Right renal pelvis (tissue), 4 donors: ENCODE measurements at regions not wholly inside any gene's neighbourhood (a gene's known extent, or its start where the extent isn't known, plus 50 kb on each side); places are given as distances from the start of the nearest gene placed in this dataset.

Experiments used
- DNase-seq, 4 donors: peaks; one replicate each; pipeline ENCODE4 v3.0.0-alpha.2; 2013; ENCODE audit warnings: low read depth in 4 of 4, low spot score in 3 of 4, missing footprints in 1 of 4

DNA sequence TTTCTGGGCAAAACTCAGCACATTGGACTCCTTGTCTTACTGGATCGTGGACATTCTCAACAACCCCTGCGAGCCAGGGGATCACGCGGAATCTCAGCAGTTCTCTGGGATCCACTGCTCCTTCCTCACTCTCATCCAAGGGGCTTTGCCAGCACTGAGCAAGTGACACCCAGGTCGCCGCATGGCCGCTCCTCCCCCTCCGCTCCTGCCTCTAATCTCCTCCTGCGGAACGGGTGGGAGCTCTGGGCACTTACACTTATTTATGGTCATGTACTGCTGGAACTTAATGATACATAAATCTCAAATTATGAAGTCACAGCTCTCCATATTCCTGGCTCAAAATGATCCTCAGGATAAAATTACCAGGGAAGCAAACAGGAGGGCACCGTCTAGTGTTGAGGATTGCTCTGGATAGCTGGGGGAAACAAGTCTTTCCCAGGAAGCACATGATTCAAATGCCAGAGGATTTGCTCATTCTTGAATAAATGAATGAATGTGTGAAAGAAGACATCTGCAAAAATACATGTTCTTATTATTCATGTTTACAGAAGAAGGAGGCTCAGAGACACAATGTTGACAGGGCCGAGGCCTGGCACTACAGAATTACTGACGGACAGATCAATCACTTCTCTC lies 1077.3 kb downstream of the TBC1D22A start:
- no peak for DNase-seq

DNA sequence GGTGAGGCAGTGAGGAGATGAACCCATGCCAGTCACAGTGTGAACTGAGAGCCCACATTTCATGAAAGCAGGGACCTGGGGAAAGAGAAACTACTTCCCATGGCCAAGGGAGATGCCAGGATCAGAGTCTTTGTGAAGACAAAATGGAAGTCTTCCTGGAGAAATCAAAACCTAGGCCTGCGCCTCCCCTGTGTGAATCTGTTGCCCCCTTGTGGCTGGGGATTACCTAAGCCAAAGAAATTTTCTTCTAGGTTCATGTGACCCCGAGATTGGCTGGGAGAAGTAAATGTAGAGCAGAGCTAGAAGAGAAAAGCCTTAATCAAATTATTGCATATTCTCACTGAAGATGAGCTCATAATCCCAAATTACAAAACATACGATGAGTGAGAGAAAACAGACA lies 1075.3 kb downstream of the TBC1D22A start:
- DNase-seq: no peak

DNA sequence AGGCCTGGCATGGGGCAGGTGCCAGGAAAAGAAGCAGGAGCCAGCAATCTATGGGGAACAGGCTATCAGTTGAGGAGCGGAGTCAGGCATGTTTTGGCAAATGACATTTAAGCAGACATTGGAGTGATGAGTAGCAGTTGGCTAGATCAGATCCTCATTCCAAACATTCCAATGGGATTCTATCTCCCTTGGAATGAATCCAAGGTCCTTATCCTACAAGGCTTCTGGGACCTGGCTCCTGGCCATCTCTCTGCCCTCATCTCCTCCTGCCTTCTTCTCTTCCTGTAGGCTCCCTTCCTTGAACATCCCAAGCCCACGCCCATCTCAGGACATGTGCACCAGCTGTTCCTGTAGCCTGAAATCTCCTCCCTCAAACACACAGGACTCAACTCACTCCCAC lies 1074.5 kb downstream of the TBC1D22A start:
- DNase-seq: no peak

DNA sequence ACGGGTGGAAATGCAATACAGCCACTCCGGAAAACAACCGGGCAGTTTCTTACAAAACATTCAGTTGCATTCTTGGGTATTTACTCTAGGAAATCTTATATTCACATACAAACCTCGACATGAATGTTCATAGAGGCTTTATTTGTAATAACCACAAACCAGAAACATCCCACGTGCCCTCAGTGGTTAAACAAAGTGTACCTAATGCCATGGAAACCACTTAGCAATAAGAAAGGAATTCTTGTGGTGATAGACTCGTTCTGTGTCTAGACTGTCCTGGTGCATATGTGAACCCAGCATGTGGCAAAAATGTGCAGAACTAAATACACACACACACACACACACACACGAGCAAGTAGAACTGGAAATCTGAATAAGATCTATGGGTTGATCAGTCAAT lies 1073.3 kb downstream of the TBC1D22A start:
- DNase-seq: no peak

DNA sequence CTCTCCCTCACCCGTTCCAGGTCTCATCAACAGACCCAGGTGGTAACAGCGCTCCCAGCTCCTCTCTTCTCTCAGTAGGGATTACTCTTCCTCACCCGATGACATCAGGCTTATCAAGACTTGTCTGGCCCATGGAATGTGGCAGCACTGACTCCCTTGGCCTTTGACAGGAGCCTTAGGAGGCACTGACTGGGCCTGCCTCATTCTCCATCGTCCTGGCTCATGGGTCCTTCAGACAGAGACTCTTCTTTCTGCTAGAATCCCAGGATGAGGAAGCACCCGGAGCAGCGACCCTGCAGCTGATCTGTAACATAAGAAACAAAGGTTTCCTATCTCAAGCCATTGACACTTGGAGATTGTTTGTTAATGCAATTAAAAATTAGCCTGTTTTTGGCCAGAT lies 1063.6 kb downstream of the TBC1D22A start:
- DNase-seq: no peak

DNA sequence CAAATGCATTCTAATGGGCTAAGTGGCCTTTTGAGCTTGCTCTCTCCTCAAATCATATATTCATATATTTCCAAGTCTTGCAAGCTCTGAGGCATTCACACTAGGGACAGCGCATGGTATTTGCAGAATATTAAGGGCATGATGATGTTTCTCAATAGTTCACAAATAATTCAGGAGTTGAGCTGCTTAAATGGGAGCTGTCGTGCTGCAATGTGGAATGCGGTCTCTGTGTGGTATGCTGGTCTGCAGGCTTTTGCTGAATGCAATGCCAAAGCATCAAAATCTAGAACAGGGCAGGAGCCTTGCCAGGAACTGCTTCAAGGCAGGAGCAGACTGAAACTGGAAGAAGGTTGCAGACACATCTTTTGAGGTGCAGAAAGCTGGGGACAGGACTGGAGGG lies 1060.0 kb downstream of the TBC1D22A start:
- DNase-seq: no peak

DNA sequence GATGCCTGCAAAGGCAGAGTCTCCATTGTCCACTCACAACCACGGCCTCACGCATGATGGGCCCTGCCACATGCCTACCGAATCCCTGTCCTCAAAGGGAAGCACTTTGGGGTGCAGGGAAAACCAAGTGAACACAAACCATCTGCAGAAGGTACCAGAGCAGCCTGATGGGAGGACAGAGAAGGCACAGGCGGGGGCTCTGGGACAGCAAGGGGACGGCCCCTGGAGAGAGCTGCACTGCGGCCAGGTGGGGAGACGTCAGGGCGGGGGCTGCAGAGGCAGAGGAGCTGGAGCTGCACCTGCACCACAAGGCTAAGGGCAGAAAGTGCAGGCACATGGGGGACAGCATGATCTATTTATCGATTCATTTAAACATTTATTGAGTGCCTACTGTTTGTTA lies 1056.0 kb downstream of the TBC1D22A start:
- DNase-seq: no peak

DNA sequence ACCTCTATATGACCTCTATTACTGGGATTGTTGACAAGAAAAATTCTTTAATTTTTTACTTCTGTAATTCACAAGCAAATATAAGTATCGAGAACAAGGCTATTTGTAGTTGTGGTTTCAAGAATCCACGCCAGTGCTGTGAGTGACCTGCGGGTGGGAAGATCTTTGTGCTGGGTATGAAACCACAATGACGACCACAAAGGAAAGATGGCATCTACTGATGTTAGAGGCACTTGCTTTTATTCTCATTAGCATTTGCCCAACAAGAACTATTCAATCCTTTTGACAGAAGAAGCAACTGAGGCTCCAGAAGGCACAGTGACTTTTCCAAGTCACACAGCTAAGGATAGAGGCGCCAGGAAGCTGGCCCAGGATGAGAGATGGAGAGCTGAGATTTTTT lies 1054.9 kb downstream of the TBC1D22A start:
- DNase-seq: no peak

DNA sequence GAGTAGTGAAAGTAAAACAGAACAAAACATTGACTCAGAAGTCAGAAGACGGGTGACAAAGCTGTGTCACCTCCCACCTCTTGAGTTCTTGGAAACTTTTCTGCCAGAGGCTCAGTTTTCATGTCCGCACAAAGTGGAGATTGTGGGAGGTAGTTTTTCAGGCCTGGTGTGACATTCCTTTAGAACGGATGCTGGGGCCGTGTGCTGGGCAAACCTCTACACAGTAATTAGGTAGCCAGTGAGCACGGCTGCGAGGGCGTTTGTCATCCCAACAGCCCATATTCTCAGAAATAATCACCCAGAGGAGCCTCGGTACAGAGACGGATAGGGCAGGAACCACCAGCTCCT lies 1054.4 kb downstream of the TBC1D22A start:
- DNase-seq: peak in 1 of 4 donors; percentile 22

DNA sequence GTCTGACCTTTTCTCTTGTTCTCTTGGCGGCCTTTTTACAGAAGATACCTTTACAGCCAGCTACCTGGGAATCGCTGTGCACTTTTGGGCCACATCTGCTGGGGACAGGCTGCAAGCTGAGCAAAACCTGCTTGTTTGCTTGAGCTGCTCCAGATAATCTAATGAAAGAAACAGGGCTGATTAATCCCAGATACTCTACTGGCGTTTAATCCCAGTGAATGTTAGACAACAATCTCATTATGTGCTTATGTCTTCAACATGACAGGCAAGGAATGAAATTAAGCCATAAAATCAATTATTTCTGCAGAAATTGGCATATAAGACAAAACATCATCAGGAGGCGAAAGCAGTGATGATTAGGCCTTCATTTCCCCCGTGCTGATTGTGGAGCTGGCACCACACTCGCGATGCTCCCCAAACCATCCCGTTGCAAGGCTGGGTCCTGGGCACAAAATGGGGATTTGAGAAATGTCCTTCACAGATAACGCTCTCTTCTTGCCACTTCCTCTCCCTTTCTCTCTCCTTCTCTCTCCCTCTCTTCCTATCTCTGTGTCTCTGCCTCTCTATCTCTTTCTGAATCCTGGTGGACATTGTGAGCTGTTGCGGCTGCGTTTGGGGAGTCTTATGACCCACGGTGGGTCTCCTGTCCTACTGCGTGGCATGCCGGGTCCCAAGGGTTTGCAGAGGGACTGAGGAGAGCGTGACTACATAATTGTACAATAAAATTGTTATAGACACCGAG lies 1053.8 kb downstream of the TBC1D22A start:
- no peak for DNase-seq

DNA sequence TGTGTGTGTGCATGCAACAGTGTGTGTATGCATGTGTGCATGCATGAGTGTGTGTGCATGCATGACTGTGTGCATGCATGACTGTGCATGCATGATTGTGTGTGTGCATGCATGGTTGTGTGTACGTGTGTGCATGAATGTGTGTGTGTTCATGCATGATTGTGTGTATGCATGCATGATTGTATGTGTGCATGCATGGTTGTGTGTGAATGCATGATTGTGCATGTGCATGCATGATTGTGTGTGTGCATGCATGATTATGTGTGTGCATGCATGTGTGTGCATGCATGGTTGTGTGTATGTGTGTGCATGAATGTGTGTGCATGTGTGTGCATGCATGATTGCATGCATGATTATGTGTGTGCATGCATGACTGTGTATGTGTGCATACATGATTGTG lies 1052.0 kb downstream of the TBC1D22A start:
- DNase-seq: no peak

DNA sequence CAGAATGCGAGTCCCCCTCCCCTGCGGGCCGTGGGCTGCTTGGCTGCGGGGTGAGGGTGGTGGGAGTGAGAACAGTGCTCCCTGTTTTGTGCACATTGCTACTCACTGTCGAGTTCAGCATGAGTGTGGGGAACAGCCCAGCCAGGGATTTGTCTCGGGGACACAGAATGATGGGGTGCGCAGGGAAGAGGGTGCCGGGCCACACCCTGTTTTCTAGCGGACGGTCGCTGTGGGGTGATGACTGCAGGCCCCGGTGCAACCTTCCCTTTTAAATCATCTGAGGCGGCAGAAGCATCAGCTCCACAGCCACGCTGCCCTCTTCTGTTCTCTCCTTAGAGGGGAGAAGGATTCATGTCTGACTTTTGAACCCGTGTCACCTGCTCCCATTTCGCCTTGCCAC lies 1051.2 kb downstream of the TBC1D22A start:
- DNase-seq: no peak

DNA sequence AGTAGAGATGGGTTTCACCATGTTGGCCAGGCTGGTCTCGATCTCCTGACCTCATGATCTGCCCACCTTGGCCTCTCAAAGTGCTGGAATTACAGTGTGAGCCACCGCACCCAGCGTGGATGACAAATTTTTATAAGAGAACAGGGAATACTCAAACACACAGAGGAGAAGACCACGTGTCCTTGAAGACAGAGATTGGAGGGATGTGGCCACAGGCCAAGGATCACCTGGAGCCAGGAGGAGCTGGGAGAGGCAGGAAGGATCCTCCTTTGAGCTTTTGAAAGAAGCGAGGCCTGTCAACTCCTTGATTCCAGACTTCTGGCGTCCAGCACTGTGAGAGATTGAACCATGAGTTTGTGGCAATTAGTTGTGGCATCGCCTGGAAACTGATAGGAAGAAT lies 1049.5 kb downstream of the TBC1D22A start:
- DNase-seq: no peak

DNA sequence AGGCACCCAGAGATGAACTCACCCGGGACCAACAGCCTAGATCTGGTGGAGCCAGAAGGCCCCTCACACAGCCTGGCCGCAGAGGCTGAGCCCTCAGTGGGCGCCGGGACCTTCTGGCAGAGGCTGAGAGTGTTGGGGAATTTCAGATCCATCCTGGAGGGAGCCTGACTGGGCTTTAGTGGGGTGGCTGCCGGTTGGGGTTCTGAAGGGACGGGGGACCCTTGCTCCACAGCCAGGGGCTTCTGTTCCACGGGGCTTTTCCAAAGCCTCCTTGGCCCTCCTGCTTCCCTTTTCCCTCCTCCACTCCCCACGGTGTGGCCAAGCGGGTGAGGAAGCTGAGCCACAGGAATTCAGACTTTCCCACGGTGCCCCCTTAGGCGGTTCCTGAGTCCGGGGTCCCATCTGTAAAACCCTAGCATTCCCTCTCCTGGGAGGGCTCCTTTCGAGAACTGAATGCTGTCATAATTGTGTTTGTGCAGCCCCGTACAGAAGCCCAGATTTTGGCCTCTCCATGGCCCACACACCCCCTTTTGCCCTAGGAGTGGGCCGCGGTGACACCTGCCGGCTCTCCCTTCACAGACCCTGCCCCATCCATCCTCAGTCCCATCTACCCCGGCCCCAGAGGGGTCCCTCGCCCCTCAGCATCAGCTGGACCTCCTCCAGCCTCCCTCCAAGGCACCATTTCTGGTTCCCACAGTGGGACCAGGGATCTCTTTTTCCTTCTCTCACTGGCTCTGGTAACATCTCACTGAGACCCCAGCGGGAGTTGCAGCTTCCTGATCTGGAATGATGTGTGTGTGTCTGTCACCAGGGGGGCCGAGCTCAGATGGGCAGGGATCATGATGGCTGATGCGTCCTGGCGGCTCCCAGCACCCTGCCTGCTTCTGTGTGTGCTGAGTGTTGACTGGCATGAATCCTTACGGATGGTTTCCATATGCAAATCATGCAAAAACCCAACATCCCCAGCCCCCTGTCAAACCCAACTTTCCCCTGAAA lies 1048.4 kb downstream of the TBC1D22A start:
- DNase-seq: no peak

DNA sequence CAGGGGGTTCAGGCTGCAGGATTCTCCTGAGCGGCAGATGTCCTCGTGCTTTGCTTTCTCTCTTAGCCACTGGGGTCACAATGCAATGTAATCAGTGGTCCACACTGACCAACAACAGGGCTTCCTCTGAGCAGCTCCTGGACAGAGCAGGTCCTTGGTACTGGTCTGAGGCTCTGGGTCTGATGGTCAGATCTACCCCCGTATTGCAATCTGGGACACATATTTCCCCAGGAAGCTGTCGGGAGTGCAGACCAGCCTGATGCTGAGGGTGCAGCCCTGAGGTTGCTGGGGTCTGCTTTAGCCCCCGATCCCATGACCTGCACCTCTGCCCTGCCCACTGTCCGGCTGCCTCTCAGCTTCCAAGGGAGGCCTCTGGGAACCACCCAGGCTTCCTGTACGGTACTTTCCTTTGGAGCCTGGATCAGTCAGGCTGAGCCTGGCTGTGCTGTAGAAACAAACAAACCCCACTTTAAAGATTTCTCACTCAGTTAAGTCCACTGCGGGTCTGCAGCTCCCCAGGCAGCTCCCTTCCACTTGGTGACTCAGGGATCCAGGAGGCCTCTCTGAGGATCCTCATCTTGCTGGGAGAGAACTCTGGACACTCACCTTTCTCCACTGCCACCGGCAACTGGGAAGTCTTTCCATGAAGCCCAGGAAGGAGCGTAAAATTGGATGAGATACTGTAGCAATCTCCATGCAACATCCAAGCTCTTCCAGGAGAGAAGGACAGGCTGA lies 1046.6 kb downstream of the TBC1D22A start:
- no peak for DNase-seq

DNA sequence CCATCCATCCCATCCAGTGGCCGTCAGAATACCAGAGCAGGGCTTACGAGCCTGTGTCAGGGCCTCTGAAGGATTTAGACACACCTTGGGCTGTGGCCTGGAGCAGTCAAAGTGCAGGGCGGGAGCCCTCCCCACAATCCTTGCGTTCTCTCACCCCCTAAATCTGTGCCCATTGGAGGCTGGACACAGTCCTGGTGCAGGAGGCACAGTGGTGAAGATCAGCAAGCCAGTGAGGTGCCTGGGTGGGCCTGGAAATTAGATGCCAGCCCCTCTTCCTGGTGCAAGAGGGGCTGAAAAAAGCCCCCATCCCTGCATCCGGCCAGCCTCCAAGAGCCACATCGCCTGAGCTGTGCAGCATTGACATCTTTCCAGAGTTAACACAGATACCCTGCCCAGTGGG lies 1045.8 kb downstream of the TBC1D22A start:
- no peak for DNase-seq

DNA sequence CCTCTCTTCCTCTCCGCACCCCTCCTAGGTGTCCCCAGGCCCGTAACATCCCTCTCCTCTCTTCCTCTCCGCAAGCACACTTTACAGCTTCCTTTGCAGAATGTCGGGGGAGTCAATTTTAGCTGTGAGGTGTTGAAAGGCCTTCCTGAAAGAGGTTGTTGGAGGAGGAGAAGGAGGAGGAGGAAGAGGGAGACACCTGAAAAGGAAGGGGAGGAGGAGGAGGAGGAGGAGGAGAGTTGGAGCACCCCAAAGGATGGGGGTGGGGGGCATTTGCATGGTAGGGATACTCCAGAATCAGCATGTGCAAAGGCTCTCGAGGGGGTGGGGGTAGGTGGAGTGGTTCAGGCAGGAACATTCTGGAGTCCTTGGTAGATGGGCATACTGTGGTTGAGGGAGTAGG lies 1045.1 kb downstream of the TBC1D22A start:
- DNase-seq: no peak

DNA sequence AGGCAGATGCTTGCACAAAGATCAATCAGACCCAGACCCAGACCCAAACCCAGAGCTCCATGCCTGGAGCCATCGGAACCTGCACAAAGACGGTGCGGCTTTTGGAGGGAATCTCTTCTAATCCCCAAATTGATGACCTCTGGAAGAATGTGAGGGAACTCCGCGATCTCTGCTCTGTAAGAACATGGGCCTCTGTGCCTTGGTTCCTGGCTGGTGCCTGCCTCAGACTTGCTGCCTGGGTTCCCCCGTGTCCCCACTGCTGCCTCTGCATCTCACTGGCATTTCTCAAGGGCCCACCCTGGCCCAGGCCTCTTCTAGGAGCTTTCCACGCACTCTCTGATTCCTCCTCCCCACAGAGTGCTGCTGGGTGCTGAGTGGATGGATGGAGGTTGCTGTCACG lies 1044.4 kb downstream of the TBC1D22A start:
- no peak for DNase-seq

DNA sequence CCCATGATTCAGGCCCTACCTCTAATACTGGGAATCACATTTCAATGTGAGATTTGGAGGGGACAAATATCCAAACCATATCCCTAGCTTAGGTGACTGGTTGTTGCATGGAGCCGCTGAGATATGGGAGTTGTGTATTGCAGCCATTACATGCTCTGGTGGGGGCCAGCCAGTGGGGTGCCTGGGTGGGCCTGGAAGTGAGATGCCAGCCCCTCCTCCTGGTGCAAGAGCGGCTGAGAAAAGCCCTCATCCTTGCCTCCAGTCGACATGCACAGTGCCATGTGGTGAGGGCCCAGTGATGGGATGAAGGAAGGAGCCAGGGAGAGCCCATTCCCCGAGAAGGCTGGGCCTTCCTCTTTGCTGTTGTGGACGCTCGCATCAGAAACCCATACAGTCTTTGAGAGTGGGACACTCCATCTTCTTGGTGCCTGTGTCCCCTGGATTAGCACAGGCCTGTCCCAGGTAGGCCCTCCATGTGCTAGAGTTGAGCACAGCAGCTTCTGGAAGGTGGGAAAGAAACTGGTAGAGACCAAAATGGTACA lies 1043.0 kb downstream of the TBC1D22A start:
- no peak for DNase-seq

DNA sequence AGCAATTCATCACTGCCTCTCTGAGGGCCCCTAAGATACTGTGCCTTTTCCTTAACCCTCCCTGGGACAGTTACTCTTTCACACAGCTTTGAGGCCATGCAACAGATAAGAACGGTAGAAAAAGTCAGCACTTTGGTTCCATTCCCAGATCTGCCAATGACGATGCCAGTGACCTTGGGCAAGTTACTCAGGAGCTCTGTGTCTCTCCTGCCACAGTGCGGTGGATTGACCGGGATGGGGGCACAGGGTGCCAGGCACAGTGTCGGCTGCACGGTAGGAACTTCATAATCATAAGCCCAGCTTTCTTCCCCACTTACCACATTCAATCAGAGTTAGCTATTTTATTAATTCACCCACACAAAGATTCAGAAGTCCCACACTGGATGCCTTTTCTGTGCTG lies 1041.8 kb downstream of the TBC1D22A start:
- no peak for DNase-seq

DNA sequence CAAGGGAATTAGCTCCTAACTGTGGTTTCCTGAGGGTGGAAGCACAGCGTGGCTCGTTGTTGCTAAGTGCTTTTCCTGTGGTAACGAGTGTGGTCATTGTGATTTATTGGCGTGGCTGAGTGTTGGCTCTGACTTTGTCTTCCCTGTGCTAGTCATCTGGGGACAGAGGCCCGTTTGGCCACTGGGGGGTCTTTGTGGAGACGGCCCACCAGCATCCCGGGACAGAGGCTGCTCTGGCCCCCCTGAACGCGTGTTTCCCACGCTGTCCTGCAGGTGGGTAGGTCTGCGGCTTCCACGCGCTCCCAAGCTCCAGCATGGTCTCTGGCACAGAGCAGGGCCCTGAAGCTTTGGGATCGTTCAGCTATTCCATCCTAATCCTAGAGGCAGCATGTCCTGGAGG lies 1040.0 kb downstream of the TBC1D22A start:
- DNase-seq: no peak
